Tibial artery (tissue), 4 donors: ENCODE measurements at regions not wholly inside any gene's neighbourhood (a gene's known extent, or its start where the extent isn't known, plus 50 kb on each side); places are given as distances from the start of the nearest gene placed in this dataset.

ENCODE experiments used
- DNase-seq, 2 donors: peaks; one replicate each; pipeline ENCODE4 v3.0.0-alpha.2; 2019
- H3K27ac ChIP-seq, 2 donors: fragments of 200-600 bp; sonication (generic) in 1 of 2; 1 replicate in 1 of 2; 2 replicates in 1 of 2; pipeline ENCODE4 v1.5.1; 2018 to 2019; ENCODE audit warnings: mild to moderate bottlenecking in 1 of 2
- H3K27me3 ChIP-seq, 2 donors: fragments of 200-600 bp; sonication (generic) in 1 of 2; one replicate each; pipeline versions ENCODE4 v1.5.1 to v1.6.0; 2016 to 2019
- H3K36me3 ChIP-seq, 3 donors: fragments of 200-600 bp; sonication (generic) in 2 of 3; one replicate each; pipeline ENCODE4 v1.5.1; 2016 to 2019; ENCODE audit warnings: mild to moderate bottlenecking in 2 of 3
- H3K4me1 ChIP-seq, 4 donors: fragments of 200-600 bp; sonication (generic) in 2 of 4; 1 replicate in 3 of 4; 2 replicates in 1 of 4; pipeline ENCODE4 v1.5.1; 2016 to 2019
- H3K4me3 ChIP-seq, 2 donors: fragments of 200-600 bp; sonication (generic) in 1 of 2; 1 replicate in 1 of 2; 2 replicates in 1 of 2; pipeline ENCODE4 v1.5.1; 2018 to 2019; ENCODE audit warnings: mild to moderate bottlenecking in 2 of 2
- H3K9me3 ChIP-seq, 3 donors: fragments of 200-600 bp; sonication (generic) in 1 of 3; one replicate each; pipeline ENCODE4 v1.5.1; 2016 to 2019
- CTCF ChIP-seq, 2 experiments: fragments of 200-600 bp in 1 of 2; fragments of 450-650 bp in 1 of 2; IDR thresholded peaks; one replicate each; pipeline ENCODE4 v1.5.1; 2017 to 2019; ENCODE audit warnings: antibody characterized with exemption in 2 of 2, mild to moderate bottlenecking in 1 of 2, moderate library complexity in 1 of 2
- intact Hi-C: fragments of 100-400 bp; cut with DNase I; formaldehyde crosslinking; loops from one replicate; pipeline ENCODE4 v1.15.0; 2023; ENCODE audit warnings: low total_unique reads

GRCh38 chr14:48401321-48401720, 725.9 kb upstream of the MDGA2 start:
- no peaks in the 10 kb centered on the region for H3K9me3 ChIP-seq
- no peaks in the 10 kb centered on the region for H3K36me3 ChIP-seq
- H3K4me1 ChIP-seq, result no peaks in the 10 kb centered on the region
- H3K27me3 ChIP-seq, result no peaks in the 10 kb centered on the region
- H3K27ac ChIP-seq, result no peak overlapping the region
- no peak for TF ChIP-seq CTCF (IDR thresholded peaks at IDR 0.05)
- no peak overlapping the region for H3K4me3 ChIP-seq
- DNase-seq, result no peak
- intact Hi-C loops, result no loop called here

DNA sequence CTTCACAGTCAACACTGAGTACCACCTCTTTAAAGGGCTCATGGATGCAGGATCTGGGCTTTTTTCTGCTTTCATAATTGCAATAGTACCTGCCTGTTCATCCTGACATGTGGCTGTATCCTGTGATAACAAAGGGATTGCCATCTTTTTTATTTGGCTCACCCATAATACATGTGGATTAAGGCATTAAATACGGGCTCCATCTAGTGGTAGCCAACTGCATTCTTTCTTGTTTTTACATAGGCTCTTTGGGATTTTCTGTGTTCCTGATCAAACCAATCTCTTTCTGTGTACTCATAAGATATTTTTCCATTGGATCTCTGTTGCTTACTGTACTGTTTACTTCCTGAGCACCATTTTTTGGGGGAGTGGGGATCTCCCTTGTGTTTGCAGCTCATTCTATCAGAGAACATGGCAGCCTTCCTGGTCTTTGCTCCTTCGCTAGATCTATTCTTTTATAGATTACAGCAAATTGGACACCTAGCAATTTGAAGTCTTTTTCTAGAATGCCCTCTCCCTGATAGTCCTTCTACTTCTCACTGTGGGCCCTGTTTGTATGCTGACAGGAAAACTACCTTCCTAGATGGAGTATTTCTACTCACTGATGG, 723.4 kb upstream of the MDGA2 start:
- H3K36me3 ChIP-seq, result no peaks in the 10 kb centered on the region
- H3K9me3 ChIP-seq, result no peaks in the 10 kb centered on the region
- no peak overlapping the region for H3K27ac ChIP-seq
- TF ChIP-seq CTCF (IDR thresholded peaks at IDR 0.05), result peak; percentile 19 to 34
- no peaks in the 10 kb centered on the region for H3K4me1 ChIP-seq
- no peak for DNase-seq
- no peak overlapping the region for H3K4me3 ChIP-seq
- no peaks in the 10 kb centered on the region for H3K27me3 ChIP-seq
- intact Hi-C loops, result no loop called here

DNA sequence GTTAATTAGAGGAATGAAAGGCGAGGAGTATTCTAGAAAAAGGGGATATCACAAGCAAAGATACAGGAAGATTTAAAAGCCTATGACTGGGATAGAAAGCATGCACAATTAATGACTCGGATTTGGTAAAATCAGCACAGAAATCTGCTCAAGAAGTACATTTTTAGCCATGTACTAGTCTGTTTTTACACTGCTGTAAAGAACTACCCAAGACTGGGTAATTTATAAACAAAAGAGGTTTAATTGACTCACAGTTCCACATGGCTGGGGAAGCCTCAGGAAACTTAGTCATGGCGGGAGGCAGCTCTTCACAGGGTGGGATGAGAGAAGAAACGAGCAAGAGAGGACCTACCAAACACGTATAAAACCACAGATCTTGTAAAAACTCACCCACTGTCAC, 716.3 kb upstream of the MDGA2 start:
- no peaks in the 10 kb centered on the region for H3K4me1 ChIP-seq
- intact Hi-C loops, result no loop called here
- H3K4me3 ChIP-seq, result no peak overlapping the region
- H3K9me3 ChIP-seq, result no peaks in the 10 kb centered on the region
- no peaks in the 10 kb centered on the region for H3K36me3 ChIP-seq
- no peak overlapping the region for H3K27ac ChIP-seq
- TF ChIP-seq CTCF (IDR thresholded peaks at IDR 0.05), result no peak
- H3K27me3 ChIP-seq, result no peaks in the 10 kb centered on the region
- no peak for DNase-seq

GRCh38 chr14:48390346-48390745, 714.9 kb upstream of the MDGA2 start:
- Histone ChIP-seq H3K4me1 (no peaks in the 10 kb centered on the region), H3K9me3 (no peaks in the 10 kb centered on the region), H3K27ac (no peak overlapping the region), H3K4me3 (no peak overlapping the region), H3K36me3 (no peaks in the 10 kb centered on the region), H3K27me3 (no peaks in the 10 kb centered on the region)
- no peak for TF ChIP-seq CTCF (IDR thresholded peaks at IDR 0.05)
- intact Hi-C loops, result no loop called here
- DNase-seq, result no peak

DNA sequence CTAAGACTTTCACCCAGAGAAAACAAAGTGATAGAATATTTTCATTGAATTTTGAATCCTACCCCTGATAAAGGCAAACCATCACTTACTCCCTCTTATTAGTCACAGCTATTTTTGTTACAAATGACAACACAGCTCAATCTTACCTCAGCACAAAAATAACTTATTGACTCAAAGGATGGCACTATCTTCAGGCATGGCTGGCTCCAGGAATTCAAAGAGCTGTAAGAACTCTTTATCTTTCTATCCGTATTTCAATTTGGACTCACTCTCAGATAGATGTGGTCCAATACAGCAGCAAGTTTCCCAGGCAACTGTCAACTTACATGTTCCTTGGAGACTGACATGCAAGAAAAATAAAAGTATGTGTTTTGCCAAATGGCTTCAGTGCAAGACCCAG, 709.4 kb upstream of the MDGA2 start:
- no peaks in the 10 kb centered on the region for H3K36me3 ChIP-seq
- intact Hi-C loops, result no loop called here
- no peak overlapping the region for H3K4me3 ChIP-seq
- H3K27ac ChIP-seq, result no peak overlapping the region
- H3K27me3 ChIP-seq, result no peaks in the 10 kb centered on the region
- TF ChIP-seq CTCF (IDR thresholded peaks at IDR 0.05), result no peak
- H3K9me3 ChIP-seq, result no peaks in the 10 kb centered on the region
- H3K4me1 ChIP-seq, result no peaks in the 10 kb centered on the region
- no peak for DNase-seq

DNA sequence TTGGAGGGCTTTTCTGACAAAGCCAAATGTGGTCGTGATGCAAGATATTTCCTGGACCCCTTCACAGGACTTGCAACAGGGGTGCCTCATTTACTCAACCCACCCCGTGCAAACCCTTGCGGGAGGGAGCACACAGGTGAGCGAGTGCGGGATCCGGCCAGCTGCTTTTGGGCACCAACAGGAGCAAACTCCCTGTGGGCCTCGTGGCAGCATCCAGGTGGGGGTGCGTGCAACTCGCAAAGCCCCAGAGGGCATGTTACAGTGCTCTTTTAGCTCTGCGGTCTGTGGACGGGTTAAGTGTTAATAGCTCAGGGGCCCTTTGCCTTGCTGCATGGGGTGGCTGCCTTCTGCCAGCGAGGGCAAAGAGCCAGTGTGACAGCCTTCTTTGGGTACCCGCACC, 707.6 kb upstream of the MDGA2 start:
- intact Hi-C loops, result no loop called here
- no peak for TF ChIP-seq CTCF (IDR thresholded peaks at IDR 0.05)
- Histone ChIP-seq H3K36me3 (no peaks in the 10 kb centered on the region), H3K4me3 (no peak overlapping the region), H3K9me3 (no peaks in the 10 kb centered on the region), H3K27ac (no peak overlapping the region), H3K4me1 (no peaks in the 10 kb centered on the region), H3K27me3 (no peaks in the 10 kb centered on the region)
- no peak for DNase-seq
